HL-60 (cell line): ENCODE measurements at regions not wholly inside any gene's neighbourhood (a gene's known extent, or its start where the extent isn't known, plus 50 kb on each side); places are given as distances from the start of the nearest gene placed in this dataset.

ENCODE experiments used
- DNase-seq, 2 experiments: peaks; one replicate each; pipeline ENCODE4 v3.0.0-alpha.2; 2010 to 2020; ENCODE audit warnings: low read depth in 1 of 2, low spot score in 1 of 2
- H3K27ac ChIP-seq: fragments of 250-450 bp; sonication (Bioruptor Pico); replicated peaks from 2 replicates; pipeline ENCODE4 v1.5.1; 2020; ENCODE audit warnings: mild to moderate bottlenecking, moderate library complexity
- H3K27me3 ChIP-seq: fragments of 250-450 bp; sonication (Bioruptor Pico); 2 replicates; pipeline ENCODE4 v1.5.1; 2021; ENCODE audit warnings: mild to moderate bottlenecking, moderate library complexity; ENCODE audit not compliant: insufficient read depth, poor library complexity, severe bottlenecking
- H3K4me3 ChIP-seq: replicated peaks from 2 replicates; pipeline ENCODE4 v1.5.1; 2011; ENCODE audit warnings: mild to moderate bottlenecking, control low read depth, low read length; ENCODE audit not compliant: insufficient read depth
- GABPA ChIP-seq: IDR thresholded peaks from 2 replicates; pipeline ENCODE4 v1.6.1; 2012; ENCODE audit warnings: low read depth
- POLR2AphosphoS5 ChIP-seq: IDR thresholded peaks from 2 replicates; pipeline ENCODE4 v1.6.1; 2012; ENCODE audit warnings: low read depth
- REST ChIP-seq: IDR thresholded peaks from 2 replicates; pipeline ENCODE4 v1.6.1; 2012; ENCODE audit warnings: low read depth; ENCODE audit not compliant: insufficient replicate concordance
- SPI1 ChIP-seq: IDR thresholded peaks from 2 replicates; pipeline ENCODE4 v1.6.1; 2012; ENCODE audit warnings: low read depth, mild to moderate bottlenecking, borderline replicate concordance
- TF ChIP-seq, protein P1 (sequence below): IDR thresholded peaks from one replicate; pipeline ENCODE4 v1.5.1; 2011; ENCODE audit warnings: low read length, control low read depth, inconsistent platforms; ENCODE audit not compliant: insufficient read depth

DNA sequence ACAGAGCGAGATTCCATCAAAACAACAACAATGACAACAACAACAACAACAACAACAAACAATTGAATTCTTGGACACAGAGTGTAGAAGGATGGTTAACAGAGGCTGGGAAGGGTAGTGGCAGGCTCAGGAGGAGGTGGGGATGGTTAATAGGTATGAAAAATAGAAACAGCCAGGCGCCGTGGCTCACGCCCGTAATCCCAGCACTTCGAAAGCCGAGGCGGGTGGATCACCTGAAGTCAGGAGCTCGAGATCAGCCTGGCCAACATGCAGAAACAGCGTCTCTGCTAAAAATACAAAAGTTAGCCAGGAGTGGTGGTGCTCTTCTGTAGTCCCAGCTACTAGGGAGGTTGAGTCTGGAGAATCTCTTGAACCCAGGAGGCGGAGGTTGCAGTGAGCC lies 122.9 kb upstream of the GRIA4 start:
- no peak overlapping the region for H3K4me3 ChIP-seq
- DNase-seq, result no peak
- no peak for TF ChIP-seq SPI1
- no peak for TF ChIP-seq POLR2AphosphoS5
- no peak for TF ChIP-seq REST
- no peak for TF ChIP-seq GABPA
- TF ChIP-seq, protein P1, sequence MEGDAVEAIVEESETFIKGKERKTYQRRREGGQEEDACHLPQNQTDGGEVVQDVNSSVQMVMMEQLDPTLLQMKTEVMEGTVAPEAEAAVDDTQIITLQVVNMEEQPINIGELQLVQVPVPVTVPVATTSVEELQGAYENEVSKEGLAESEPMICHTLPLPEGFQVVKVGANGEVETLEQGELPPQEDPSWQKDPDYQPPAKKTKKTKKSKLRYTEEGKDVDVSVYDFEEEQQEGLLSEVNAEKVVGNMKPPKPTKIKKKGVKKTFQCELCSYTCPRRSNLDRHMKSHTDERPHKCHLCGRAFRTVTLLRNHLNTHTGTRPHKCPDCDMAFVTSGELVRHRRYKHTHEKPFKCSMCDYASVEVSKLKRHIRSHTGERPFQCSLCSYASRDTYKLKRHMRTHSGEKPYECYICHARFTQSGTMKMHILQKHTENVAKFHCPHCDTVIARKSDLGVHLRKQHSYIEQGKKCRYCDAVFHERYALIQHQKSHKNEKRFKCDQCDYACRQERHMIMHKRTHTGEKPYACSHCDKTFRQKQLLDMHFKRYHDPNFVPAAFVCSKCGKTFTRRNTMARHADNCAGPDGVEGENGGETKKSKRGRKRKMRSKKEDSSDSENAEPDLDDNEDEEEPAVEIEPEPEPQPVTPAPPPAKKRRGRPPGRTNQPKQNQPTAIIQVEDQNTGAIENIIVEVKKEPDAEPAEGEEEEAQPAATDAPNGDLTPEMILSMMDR, result no peak
- no peaks in the 10 kb centered on the region for H3K27me3 ChIP-seq
- no peak overlapping the region for H3K27ac ChIP-seq

DNA sequence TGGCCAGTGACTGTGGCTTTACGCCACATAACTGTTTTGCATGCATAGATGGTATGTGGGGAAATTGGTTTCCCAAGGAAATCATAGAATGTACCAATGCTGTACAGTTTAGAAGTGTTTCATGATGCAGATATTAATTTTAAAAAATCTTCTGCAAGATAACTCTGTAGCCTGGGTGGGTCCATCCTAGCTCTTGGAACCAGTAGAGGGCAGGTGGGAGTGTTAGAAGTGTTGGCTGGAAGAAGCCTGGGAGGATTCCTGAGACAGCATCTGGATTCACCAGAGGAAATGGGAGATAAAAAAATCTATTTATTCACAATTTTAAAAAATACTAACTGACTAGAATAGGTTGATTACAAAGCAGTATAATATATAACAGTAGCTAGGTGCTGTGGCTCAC lies 139.9 kb upstream of the GRIA4 start:
- DNase-seq, result no peak
- Histone ChIP-seq H3K27me3 (no peaks in the 10 kb centered on the region), H3K4me3 (no peak overlapping the region), H3K27ac (no peak overlapping the region)
- TF ChIP-seq GABPA, result no peak
- TF ChIP-seq, protein P1, result no peak
- TF ChIP-seq SPI1, result no peak
- no peak for TF ChIP-seq REST
- no peak for TF ChIP-seq POLR2AphosphoS5

- no peak for TF ChIP-seq SPI1
- TF ChIP-seq REST, result no peak
- TF ChIP-seq, protein P1, result no peak
- TF ChIP-seq GABPA, result no peak
- no peak for TF ChIP-seq POLR2AphosphoS5
- H3K27ac ChIP-seq, result no peak overlapping the region
- no peak overlapping the region for H3K4me3 ChIP-seq
- H3K27me3 ChIP-seq, result no peaks in the 10 kb centered on the region
- no peak for DNase-seq
Measured at GRCh38 chr11:105468154-105468553, 141.7 kb upstream of the GRIA4 start.
